ENCODE measurements at regions not wholly inside any gene's neighbourhood (a gene's known extent, or its start where the extent isn't known, plus 50 kb on each side); places are given as distances from the start of the nearest gene placed in this dataset.

DNA sequence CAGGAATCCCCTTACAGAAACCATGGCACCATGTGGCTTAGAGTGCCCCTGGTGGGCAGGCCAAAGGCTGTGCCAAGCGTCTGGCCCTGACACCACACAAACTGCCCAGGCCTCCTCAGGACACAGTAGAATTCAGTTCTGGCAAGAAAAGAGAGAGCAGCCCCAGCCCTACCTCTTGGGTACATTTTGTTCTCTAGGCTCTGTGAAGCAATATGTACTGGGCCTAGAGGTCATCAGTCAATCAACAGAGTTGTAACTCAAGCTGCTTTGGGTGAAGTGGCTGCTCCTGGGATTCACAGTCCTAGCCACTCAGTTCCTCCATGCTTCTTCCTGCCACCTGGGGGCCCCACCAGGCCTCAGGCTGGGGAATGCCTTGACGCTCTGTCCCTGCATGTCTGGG lies 158.1 kb upstream of the MAMLD1 start (continued):
- TF ChIP-seq, protein P1, sequence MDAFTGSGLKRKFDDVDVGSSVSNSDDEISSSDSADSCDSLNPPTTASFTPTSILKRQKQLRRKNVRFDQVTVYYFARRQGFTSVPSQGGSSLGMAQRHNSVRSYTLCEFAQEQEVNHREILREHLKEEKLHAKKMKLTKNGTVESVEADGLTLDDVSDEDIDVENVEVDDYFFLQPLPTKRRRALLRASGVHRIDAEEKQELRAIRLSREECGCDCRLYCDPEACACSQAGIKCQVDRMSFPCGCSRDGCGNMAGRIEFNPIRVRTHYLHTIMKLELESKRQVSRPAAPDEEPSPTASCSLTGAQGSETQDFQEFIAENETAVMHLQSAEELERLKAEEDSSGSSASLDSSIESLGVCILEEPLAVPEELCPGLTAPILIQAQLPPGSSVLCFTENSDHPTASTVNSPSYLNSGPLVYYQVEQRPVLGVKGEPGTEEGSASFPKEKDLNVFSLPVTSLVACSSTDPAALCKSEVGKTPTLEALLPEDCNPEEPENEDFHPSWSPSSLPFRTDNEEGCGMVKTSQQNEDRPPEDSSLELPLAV (CRISPR knock-in tag; conservative IDR thresholded peaks at IDR 0.05; ENCODE audit: low read depth), result no peak
- TF ChIP-seq PHF20 (CRISPR knock-in tag; IDR thresholded peaks at IDR 0.05), result no peak
- TF ChIP-seq, protein P2, sequence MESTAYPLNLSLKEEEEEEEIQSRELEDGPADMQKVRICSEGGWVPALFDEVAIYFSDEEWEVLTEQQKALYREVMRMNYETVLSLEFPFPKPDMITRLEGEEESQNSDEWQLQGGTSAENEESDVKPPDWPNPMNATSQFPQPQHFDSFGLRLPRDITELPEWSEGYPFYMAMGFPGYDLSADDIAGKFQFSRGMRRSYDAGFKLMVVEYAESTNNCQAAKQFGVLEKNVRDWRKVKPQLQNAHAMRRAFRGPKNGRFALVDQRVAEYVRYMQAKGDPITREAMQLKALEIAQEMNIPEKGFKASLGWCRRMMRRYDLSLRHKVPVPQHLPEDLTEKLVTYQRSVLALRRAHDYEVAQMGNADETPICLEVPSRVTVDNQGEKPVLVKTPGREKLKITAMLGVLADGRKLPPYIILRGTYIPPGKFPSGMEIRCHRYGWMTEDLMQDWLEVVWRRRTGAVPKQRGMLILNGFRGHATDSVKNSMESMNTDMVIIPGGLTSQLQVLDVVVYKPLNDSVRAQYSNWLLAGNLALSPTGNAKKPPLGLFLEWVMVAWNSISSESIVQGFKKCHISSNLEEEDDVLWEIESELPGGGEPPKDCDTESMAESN (CRISPR knock-in tag; conservative IDR thresholded peaks at IDR 0.05), result no peak

DNA sequence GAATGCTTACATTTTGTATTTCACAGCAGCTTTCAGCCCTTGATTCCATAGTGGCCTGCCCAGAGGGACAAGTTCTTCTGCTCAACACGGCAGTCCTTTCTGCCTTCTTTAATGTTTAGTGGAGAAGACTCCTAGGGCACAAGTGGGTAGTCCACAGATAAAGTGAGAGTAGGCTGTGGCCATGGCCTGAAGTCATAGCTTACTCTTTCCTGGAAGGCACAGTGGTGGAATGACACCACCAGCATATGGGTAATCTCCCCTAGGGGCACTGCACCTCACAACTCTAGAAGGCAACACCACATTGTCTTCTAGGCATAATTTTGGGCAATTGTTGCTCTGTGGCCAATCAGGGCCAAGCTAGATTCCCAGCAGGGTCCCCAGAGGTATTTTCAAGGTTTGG lies 155.4 kb upstream of the MAMLD1 start:
- WGBS (ENCODE audit: low lambda C conversion rate), result no CpG with 5 or more reads among the region's 1 CpG
- no peak for FAIRE-seq
- Histone ChIP-seq H3K27ac (ENCODE audit: extremely low read length, insufficient read depth, low read length) (no peak overlapping the region), H3K4me3 (replicated peaks in 1 of 3; ENCODE audit: insufficient read depth in 1 of 3, low read depth in 2 of 3, low read length in 3 of 3) (no peak overlapping the region), H3K9ac (ENCODE audit: insufficient read depth, low read depth, low read length) (no peak overlapping the region), H3K27me3 (ENCODE audit: control insufficient read depth in 1 of 2, insufficient read depth in 2 of 2, low read length in 2 of 2) (no peaks in the 10 kb centered on the region), H3K4me1 (ENCODE audit: insufficient read depth, low read length) (no peaks in the 10 kb centered on the region), H3K79me2 (ENCODE audit: insufficient read depth, low read length) (no peaks in the 10 kb centered on the region), H3K4me2 (ENCODE audit: low read depth, low read length) (no peak overlapping the region), H2AFZ (ENCODE audit: low read length) (no peak overlapping the region), H3K36me3 (replicated peaks in 1 of 2; ENCODE audit: control insufficient read depth in 1 of 2, insufficient read depth in 2 of 2, low read length in 2 of 2) (no peaks in the 10 kb centered on the region), H3K9me3 (ENCODE audit: low read length) (no peaks in the 10 kb centered on the region), H4K20me1 (ENCODE audit: insufficient read depth, low read length) (no peaks in the 10 kb centered on the region)
- in situ Hi-C loops (cut with HindIII; ENCODE audit: extremely low pct_ligation_motif_present, low pct_unique_long_range_greater_than_20kb) (no loop called here), intact Hi-C loops (cut with micrococcal nuclease; ENCODE audit: unreplicated experiment) (no loop called here)
- ChIA-PET POLR2A (no interaction called here), CTCF (ENCODE audit: low intra/inter-chr PET ratio, low total read pairs) (no interaction called here)
- no peak for DNase-seq (ENCODE audit: low spot score)
- BruUV-seq (replicated peaks), result no TSS peak
- no peak for ATAC-seq
- no peak for TF ChIP-seq RFX1 (IDR thresholded peaks at IDR 0.05)
- TF ChIP-seq, protein P3, sequence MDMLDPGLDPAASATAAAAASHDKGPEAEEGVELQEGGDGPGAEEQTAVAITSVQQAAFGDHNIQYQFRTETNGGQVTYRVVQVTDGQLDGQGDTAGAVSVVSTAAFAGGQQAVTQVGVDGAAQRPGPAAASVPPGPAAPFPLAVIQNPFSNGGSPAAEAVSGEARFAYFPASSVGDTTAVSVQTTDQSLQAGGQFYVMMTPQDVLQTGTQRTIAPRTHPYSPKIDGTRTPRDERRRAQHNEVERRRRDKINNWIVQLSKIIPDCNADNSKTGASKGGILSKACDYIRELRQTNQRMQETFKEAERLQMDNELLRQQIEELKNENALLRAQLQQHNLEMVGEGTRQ (IDR thresholded peaks at IDR 0.05; ENCODE audit: low read depth, low read length), result no peak
- TF ChIP-seq, protein P3 (CRISPR knock-in tag; IDR thresholded peaks at IDR 0.05; ENCODE audit: borderline replicate concordance), result no peak
- TF ChIP-seq ZC3H13 (CRISPR knock-in tag; IDR thresholded peaks at IDR 0.05), result no peak
- TF ChIP-seq SETDB1 (CRISPR knock-in tag; IDR thresholded peaks at IDR 0.05; ENCODE audit: borderline replicate concordance), result no peak
- TF ChIP-seq, protein P4, sequence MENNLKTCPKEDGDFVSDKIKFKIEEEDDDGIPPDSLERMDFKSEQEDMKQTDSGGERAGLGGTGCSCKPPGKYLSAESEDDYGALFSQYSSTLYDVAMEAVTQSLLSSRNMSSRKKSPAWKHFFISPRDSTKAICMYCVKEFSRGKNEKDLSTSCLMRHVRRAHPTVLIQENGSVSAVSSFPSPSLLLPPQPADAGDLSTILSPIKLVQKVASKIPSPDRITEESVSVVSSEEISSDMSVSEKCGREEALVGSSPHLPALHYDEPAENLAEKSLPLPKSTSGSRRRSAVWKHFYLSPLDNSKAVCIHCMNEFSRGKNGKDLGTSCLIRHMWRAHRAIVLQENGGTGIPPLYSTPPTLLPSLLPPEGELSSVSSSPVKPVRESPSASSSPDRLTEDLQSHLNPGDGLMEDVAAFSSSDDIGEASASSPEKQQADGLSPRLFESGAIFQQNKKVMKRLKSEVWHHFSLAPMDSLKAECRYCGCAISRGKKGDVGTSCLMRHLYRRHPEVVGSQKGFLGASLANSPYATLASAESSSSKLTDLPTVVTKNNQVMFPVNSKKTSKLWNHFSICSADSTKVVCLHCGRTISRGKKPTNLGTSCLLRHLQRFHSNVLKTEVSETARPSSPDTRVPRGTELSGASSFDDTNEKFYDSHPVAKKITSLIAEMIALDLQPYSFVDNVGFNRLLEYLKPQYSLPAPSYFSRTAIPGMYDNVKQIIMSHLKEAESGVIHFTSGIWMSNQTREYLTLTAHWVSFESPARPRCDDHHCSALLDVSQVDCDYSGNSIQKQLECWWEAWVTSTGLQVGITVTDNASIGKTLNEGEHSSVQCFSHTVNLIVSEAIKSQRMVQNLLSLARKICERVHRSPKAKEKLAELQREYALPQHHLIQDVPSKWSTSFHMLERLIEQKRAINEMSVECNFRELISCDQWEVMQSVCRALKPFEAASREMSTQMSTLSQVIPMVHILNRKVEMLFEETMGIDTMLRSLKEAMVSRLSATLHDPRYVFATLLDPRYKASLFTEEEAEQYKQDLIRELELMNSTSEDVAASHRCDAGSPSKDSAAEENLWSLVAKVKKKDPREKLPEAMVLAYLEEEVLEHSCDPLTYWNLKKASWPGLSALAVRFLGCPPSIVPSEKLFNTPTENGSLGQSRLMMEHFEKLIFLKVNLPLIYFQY (CRISPR knock-in tag; IDR thresholded peaks at IDR 0.05; ENCODE audit: borderline replicate concordance), result no peak
- no peak for TF ChIP-seq NFIB (CRISPR knock-in tag; IDR thresholded peaks at IDR 0.05; ENCODE audit: borderline replicate concordance)
- TF ChIP-seq, protein P5, sequence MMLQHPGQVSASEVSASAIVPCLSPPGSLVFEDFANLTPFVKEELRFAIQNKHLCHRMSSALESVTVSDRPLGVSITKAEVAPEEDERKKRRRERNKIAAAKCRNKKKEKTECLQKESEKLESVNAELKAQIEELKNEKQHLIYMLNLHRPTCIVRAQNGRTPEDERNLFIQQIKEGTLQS (CRISPR knock-in tag; IDR thresholded peaks at IDR 0.05), result no peak
- TF ChIP-seq, protein P6, sequence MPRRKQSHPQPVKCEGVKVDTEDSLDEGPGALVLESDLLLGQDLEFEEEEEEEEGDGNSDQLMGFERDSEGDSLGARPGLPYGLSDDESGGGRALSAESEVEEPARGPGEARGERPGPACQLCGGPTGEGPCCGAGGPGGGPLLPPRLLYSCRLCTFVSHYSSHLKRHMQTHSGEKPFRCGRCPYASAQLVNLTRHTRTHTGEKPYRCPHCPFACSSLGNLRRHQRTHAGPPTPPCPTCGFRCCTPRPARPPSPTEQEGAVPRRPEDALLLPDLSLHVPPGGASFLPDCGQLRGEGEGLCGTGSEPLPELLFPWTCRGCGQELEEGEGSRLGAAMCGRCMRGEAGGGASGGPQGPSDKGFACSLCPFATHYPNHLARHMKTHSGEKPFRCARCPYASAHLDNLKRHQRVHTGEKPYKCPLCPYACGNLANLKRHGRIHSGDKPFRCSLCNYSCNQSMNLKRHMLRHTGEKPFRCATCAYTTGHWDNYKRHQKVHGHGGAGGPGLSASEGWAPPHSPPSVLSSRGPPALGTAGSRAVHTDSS (CRISPR knock-in tag; conservative IDR thresholded peaks at IDR 0.05), result no peak

All from HepG2 (cell line).